ENCODE measurements at regions not wholly inside any gene's neighbourhood (a gene's known extent, or its start where the extent isn't known, plus 50 kb on each side); places are given as distances from the start of the nearest gene placed in this dataset.

GRCh38 chr12:4223273-4223845 is 50.2 kb upstream of the CCND2 start:
- FAIRE-seq (no peak), DNase-seq (ENCODE audit: insufficient read length, low spot score) (no peak)
- TF ChIP-seq POLR2A (IDR thresholded peaks at IDR 0.05; ENCODE audit: low read depth, low read length) = no peak

DNA sequence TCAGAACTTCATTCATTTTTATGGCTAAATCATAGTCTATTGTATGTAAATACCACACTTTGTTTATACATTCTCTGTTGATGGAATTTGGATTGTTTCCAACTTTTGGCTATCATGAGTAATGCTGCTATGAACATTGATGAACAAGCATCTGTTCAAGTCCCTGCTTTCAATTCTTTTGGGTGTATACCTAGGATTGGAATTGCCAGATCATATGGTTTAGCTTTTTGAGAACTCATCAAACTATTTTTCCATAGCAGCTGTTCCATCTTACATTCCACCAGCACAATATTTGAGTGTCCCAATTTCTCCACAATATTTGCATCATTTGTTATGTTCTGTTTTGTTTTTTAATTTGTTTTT is 52.3 kb upstream of the CCND2 start:
- DNase-seq (ENCODE audit: insufficient read length, low spot score) = no peak
- FAIRE-seq = no peak
- no peak for TF ChIP-seq POLR2A (IDR thresholded peaks at IDR 0.05; ENCODE audit: low read depth, low read length)

- DNase-seq (ENCODE audit: insufficient read length, low spot score) (no peak), FAIRE-seq (no peak)
- no peak for TF ChIP-seq POLR2A (IDR thresholded peaks at IDR 0.05; ENCODE audit: low read depth, low read length)
These were observed 52.9 kb upstream of the CCND2 start for GRCh38 chr12:4220536-4221257.

- DNase-seq (ENCODE audit: insufficient read length, low spot score) (no peak), FAIRE-seq (no peak)
- no peak for TF ChIP-seq POLR2A (IDR thresholded peaks at IDR 0.05; ENCODE audit: low read depth, low read length)
These were observed 56.5 kb upstream of the CCND2 start for GRCh38 chr12:4217091-4217490.

DNA sequence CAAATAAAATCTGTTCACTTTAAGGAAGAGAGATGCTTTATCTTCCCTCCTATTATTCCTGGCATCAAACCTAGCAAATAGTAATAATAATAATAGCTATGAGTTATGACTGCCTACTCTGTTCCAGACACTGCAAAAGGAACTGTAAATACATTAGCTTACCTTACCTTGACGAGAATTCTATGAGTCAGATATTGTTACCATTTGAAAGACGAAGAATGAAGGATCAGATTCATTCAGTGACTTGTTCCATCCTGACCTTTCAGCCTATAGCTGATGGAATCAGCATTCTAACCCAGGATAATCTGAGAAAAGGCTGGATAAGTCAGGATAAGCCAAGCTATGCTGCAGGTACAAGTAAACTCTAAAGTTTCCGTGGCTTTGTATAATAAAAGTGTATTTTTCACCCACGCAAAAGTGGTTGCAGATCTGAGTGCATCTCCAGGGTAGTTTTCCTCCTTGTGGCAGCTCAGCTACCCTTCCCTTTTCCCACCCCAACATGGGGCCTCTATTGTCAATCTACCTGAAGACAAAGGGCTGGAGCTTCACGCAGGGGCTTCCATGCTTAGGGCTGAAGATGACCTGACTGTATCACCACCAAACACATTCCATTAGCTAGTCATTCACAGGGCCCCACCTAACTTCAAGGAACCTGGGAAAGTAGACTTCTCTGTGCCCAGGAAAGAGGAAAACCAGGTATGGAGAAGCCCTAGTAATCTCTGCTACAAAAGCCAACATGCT is 57.2 kb upstream of the CCND2 start:
- TF ChIP-seq POLR2A (IDR thresholded peaks at IDR 0.05; ENCODE audit: low read depth, low read length) = no peak
- DNase-seq (ENCODE audit: insufficient read length, low spot score) = no peak
- FAIRE-seq = no peak

GRCh38 chr12:4215229-4216186 is 58.1 kb upstream of the CCND2 start:
- DNase-seq (ENCODE audit: insufficient read length, low spot score) (no peak), FAIRE-seq (no peak)
- no peak for TF ChIP-seq POLR2A (IDR thresholded peaks at IDR 0.05; ENCODE audit: low read depth, low read length)

- no peak for TF ChIP-seq POLR2A (IDR thresholded peaks at IDR 0.05; ENCODE audit: low read depth, low read length)
- DNase-seq (ENCODE audit: insufficient read length, low spot score) = no peak
- no peak for FAIRE-seq
These were observed 58.7 kb upstream of the CCND2 start for GRCh38 chr12:4214877-4215228.

- no peak for FAIRE-seq
- TF ChIP-seq POLR2A (IDR thresholded peaks at IDR 0.05; ENCODE audit: low read depth, low read length) = no peak
- no peak for DNase-seq (ENCODE audit: insufficient read length, low spot score)
These were observed 60.1 kb upstream of the CCND2 start for GRCh38 chr12:4213471-4213870.

GRCh38 chr12:4212845-4213244 is 60.7 kb upstream of the CCND2 start:
- no peak for TF ChIP-seq POLR2A (IDR thresholded peaks at IDR 0.05; ENCODE audit: low read depth, low read length)
- no peak for DNase-seq (ENCODE audit: insufficient read length, low spot score)
- no peak for FAIRE-seq

DNA sequence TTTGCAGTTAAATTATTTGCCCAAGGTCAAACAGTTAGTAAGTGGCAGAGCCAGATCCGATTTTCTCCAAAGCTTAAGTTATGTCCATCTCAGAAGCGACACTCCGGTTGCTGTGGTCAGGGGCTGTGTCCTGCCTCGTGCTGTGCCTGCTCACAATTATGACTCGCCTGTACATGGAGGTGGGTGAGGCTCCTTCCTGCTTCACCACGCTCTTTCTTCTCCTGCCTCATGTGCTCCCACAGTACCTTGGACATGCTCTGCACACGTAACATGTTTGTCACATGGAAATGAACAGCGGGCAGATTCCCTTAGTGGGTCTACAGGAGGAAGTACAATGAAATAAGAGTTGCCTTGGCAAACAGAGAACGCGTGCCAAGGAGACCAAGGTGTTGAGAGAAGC is 62.2 kb upstream of the CCND2 start:
- FAIRE-seq (no peak), DNase-seq (ENCODE audit: insufficient read length, low spot score) (no peak)
- no peak for TF ChIP-seq POLR2A (IDR thresholded peaks at IDR 0.05; ENCODE audit: low read depth, low read length)

DNA sequence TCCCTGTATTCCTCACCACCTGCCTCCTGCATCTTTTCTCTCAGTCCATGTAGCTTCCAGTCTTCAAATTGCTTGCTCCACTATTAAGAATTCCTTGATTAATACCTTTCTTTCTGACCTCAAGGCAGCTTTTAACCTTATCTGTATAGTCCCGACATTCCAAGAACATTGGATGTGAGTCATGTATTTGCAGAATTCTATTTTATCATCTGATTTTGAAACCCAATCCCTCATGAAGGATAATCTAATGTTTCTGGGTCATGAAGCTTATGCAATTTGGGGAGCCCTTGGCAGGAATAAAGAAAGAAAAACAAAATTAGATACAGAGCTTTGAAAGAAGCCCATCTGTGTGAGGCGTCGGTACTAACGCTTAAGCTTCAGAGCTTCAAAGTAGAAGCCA is 63.4 kb upstream of the CCND2 start:
- no peak for TF ChIP-seq POLR2A (IDR thresholded peaks at IDR 0.05; ENCODE audit: low read depth, low read length)
- no peak for FAIRE-seq
- DNase-seq (ENCODE audit: insufficient read length, low spot score) = no peak

DNA sequence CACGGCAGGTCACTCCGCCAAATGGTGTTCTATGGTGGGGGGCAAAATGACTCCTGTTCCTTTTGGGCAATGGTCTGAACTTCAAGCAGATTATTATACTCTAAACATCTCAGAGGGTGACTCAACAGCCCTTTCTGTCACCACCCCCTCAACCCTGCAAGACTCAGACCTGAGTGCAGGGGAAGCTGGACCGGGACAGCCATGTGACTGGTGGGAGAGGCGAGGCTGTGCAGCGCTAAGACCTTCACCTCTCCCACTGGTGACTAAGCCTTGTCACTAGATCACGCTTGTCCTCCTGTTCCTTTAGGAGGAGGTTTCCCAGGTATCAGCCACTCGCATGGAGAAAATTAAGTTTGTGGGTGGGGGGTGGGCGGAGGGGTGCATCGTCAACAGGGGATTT is 67.1 kb upstream of the CCND2 start:
- FAIRE-seq (no peak), DNase-seq (ENCODE audit: insufficient read length, low spot score) (no peak)
- TF ChIP-seq POLR2A (IDR thresholded peaks at IDR 0.05; ENCODE audit: low read depth, low read length) = no peak

DNA sequence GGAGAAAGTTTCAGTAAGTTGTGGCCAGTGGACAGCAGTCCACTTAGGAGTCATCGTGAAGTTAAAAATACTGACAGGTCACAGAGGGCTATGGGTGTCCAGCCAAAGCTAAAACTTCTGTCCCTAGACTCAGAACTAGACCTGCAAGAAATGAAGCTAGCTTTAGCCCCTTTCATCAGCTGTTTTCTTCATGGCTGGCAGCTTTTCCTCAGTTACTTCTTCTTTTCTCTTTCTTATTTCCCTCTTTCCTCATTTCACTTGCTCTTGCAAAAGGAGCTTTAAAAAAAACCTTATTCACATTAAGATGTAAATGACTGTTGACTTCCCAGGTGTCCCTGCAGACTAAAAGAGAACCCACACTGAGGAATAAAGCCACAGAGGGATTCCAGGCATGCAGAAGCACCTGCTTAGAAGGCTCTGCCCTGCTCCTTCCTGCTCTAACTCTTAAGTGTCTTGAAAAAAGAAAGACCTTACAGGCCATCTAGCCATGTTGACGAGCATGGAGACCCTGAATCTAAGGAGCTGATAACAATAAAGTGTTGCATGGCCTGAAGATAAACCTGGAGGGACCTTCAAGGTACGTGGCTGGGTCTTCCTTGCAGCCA is 69.7 kb upstream of the CCND2 start:
- no peak for TF ChIP-seq POLR2A (IDR thresholded peaks at IDR 0.05; ENCODE audit: low read depth, low read length)
- DNase-seq (ENCODE audit: insufficient read length, low spot score) (no peak), FAIRE-seq (no peak)

DNA sequence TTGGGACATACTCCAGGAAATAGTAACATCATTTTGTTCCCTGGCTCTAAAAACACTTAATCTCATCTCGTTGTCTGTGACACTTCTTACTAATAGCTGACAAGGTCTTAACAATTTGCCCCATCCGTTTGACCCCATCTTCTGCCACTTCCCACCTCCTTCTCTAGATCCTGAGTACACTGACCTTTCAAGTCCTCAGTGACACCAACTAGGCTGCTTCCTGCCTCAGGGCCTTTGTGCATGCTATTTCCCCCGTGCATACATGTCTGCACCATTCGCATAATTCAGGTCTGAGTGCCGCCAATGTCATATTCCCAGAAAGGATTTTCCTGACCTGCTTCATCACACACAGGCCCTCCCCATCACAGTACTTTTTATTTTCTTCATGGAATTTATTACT is 70.6 kb upstream of the CCND2 start:
- FAIRE-seq = no peak
- no peak for TF ChIP-seq POLR2A (IDR thresholded peaks at IDR 0.05; ENCODE audit: low read depth, low read length)
- no peak for DNase-seq (ENCODE audit: insufficient read length, low spot score)
